ENCODE measurements at regions not wholly inside any gene's neighbourhood (a gene's known extent, or its start where the extent isn't known, plus 50 kb on each side); places are given as distances from the start of the nearest gene placed in this dataset.
"Not testable (repeated sequence)": the region's sequence is repeated elsewhere in the genome, so short reads cannot be mapped to it uniquely, and the experiment has no call there.

DNA sequence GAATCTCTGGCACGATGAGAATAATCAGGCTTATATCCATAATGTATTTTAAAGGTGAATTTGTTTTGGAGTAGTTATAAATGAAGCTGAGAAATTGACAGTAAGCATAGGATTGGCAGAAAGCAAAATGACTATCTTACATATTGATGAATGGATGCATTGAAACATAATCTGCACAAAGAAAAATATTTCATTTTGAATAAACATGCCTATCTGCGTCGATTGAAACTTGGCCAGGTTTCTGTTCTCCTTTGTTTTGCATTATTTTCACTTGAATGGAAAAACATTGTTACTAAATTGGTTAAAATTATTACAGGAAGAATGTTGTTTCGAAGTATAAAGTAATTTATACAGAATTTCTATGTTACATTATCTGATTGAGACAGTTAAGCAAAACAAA lies 128.2 kb downstream of the USP22 start:
- in situ Hi-C loops (cut with HindIII; ENCODE audit: low pct_ligation_motif_present, low sequenced_read_pairs) = no loop called here
- Histone ChIP-seq H3K27me3 (replicated peaks) (no peaks in the 10 kb centered on the region), H3K36me3 (replicated peaks) (no peaks in the 10 kb centered on the region), H3K4me3 (ENCODE audit: low read depth, low read length) (no peak overlapping the region), H3K27ac (no peak overlapping the region)
- TF ChIP-seq, protein P1, sequence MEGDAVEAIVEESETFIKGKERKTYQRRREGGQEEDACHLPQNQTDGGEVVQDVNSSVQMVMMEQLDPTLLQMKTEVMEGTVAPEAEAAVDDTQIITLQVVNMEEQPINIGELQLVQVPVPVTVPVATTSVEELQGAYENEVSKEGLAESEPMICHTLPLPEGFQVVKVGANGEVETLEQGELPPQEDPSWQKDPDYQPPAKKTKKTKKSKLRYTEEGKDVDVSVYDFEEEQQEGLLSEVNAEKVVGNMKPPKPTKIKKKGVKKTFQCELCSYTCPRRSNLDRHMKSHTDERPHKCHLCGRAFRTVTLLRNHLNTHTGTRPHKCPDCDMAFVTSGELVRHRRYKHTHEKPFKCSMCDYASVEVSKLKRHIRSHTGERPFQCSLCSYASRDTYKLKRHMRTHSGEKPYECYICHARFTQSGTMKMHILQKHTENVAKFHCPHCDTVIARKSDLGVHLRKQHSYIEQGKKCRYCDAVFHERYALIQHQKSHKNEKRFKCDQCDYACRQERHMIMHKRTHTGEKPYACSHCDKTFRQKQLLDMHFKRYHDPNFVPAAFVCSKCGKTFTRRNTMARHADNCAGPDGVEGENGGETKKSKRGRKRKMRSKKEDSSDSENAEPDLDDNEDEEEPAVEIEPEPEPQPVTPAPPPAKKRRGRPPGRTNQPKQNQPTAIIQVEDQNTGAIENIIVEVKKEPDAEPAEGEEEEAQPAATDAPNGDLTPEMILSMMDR (IDR thresholded peaks at IDR 0.05; ENCODE audit: low read depth, low read length, missing control alignments) = no peak
- DNase-seq = no peak

DNA sequence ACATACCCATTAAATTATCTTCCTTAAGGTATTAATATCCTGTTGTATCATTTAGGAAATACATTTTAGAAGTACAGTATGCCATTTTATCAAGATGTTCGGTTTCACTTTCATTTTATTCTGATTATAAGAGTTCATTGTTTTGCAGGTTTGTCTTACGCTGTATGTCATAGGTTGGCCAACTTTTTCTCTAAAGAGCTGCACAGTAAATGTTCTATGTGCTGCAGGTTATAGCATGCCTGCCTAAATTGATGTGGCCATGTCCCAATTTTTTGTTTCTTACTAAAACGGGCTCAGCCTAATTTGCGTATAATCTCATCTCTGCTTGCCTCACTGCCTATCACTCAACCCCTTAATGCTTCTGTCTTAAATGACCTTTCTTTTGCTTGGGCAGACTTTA lies 126.4 kb downstream of the USP22 start:
- no peak overlapping the region for H3K4me3 ChIP-seq (ENCODE audit: low read depth, low read length)
- no peaks in the 10 kb centered on the region for H3K27me3 ChIP-seq (replicated peaks)
- no peak overlapping the region for H3K27ac ChIP-seq
- H3K36me3 ChIP-seq (replicated peaks) = no peaks in the 10 kb centered on the region
- no peak for DNase-seq
- in situ Hi-C loops (cut with HindIII; ENCODE audit: low pct_ligation_motif_present, low sequenced_read_pairs) = no loop called here
- TF ChIP-seq, protein P1 (IDR thresholded peaks at IDR 0.05; ENCODE audit: low read depth, low read length, missing control alignments) = no peak

GRCh38 chr17:20917610-20918306 lies 125.1 kb downstream of the USP22 start:
- in situ Hi-C loops (cut with HindIII; ENCODE audit: low pct_ligation_motif_present, low sequenced_read_pairs); H3K4me3 ChIP-seq (ENCODE audit: low read depth, low read length); H3K36me3 ChIP-seq (replicated peaks); DNase-seq; H3K27ac ChIP-seq; H3K27me3 ChIP-seq (replicated peaks): not testable (repeated sequence)

GRCh38 chr17:20920095-20920814 lies 122.6 kb downstream of the USP22 start:
- Histone ChIP-seq H3K4me3 (ENCODE audit: low read depth, low read length) (no peak overlapping the region), H3K27me3 (replicated peaks) (no peaks in the 10 kb centered on the region), H3K36me3 (replicated peaks) (no peaks in the 10 kb centered on the region), H3K27ac (peak overlapping the region; percentile 88)
- in situ Hi-C loops (cut with HindIII; ENCODE audit: low pct_ligation_motif_present, low sequenced_read_pairs) = no loop called here
- DNase-seq = no peak
- TF ChIP-seq, protein P1 (IDR thresholded peaks at IDR 0.05; ENCODE audit: low read depth, low read length, missing control alignments) = no peak

DNA sequence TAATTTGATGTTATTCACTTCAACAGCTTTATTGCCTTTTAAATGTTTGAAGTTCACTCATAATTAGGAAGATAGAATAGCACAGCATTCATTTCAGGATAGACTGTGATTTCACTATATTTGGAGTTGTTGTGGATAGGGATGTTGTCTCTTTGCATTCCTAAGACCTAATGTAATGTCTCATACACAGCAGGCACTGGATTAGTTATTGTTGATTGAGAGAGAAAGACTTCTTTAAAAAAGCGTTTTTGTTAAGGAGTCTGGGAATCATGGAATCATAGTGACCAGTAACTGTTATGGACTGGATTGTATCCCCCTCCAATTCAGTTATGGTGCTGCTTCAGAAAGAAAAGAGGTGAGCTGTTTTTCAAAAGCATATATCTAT lies 122.0 kb downstream of the USP22 start:
- Histone ChIP-seq H3K36me3 (replicated peaks) (no peaks in the 10 kb centered on the region), H3K27ac (peak overlapping the region; percentile 88), H3K4me3 (ENCODE audit: low read depth, low read length) (no peak overlapping the region), H3K27me3 (replicated peaks) (no peaks in the 10 kb centered on the region)
- in situ Hi-C loops (cut with HindIII; ENCODE audit: low pct_ligation_motif_present, low sequenced_read_pairs) = no loop called here
- DNase-seq = peak; percentile 52
- TF ChIP-seq, protein P1 (IDR thresholded peaks at IDR 0.05; ENCODE audit: low read depth, low read length, missing control alignments) = no peak

DNA sequence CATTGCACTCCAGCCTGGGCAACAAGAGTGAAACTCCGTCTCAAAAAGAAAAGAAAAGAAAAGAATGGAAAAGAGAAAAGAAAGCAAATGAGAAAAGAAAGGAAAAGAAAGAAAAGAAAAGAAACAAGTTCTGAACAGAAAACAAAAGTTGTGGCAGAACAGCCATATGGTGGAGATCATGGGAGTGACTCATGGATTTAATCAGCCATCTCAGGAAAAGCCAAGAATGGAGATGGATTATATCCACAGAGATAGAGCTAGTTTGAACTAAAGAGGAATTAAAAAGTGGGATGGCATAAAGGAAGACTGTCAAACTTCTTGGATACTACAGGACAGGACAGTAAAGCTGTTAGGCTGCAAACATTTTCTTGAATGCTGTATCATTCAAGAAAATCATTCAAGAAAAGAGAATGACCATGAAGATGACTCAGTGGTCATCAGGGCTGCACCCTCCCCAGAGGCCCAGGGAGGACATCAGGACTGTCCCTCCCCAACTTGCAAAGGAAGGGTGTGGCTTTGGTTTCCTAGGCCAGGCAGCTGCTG lies 120.6 kb downstream of the USP22 start:
- H3K27me3 ChIP-seq (replicated peaks) = no peaks in the 10 kb centered on the region
- no peak overlapping the region for H3K4me3 ChIP-seq (ENCODE audit: low read depth, low read length)
- in situ Hi-C loops (cut with HindIII; ENCODE audit: low pct_ligation_motif_present, low sequenced_read_pairs) = no loop called here
- H3K36me3 ChIP-seq (replicated peaks) = no peaks in the 10 kb centered on the region
- peak; percentile 23 for DNase-seq
- H3K27ac ChIP-seq = peak overlapping the region; percentile 88
- TF ChIP-seq, protein P1 (IDR thresholded peaks at IDR 0.05; ENCODE audit: low read depth, low read length, missing control alignments) = no peak

All from brain microvascular endothelial cell (primary cell).